ENCODE measurements at regions not wholly inside any gene's neighbourhood (a gene's known extent, or its start where the extent isn't known, plus 50 kb on each side); places are given as distances from the start of the nearest gene placed in this dataset.

GRCh38 chr11:10641912-10642697 lies 51.5 kb downstream of the IRAG1 start:
- ChIA-PET POLR2A (ENCODE audit: low non-redundant PET) (no interaction called here), CTCF (interaction anchor here (0.7 kb wide), 1 partner anchor 101 kb away, joined by 3 read pairs; no protein-coding TSS in a partner anchor)
- no peak for DNase-seq (ENCODE audit: low spot score)
- H3K27ac ChIP-seq, result no peak overlapping the region
- TF ChIP-seq CTCF (conservative IDR thresholded peaks at IDR 0.05; ENCODE audit: low read depth), result no peak

DNA sequence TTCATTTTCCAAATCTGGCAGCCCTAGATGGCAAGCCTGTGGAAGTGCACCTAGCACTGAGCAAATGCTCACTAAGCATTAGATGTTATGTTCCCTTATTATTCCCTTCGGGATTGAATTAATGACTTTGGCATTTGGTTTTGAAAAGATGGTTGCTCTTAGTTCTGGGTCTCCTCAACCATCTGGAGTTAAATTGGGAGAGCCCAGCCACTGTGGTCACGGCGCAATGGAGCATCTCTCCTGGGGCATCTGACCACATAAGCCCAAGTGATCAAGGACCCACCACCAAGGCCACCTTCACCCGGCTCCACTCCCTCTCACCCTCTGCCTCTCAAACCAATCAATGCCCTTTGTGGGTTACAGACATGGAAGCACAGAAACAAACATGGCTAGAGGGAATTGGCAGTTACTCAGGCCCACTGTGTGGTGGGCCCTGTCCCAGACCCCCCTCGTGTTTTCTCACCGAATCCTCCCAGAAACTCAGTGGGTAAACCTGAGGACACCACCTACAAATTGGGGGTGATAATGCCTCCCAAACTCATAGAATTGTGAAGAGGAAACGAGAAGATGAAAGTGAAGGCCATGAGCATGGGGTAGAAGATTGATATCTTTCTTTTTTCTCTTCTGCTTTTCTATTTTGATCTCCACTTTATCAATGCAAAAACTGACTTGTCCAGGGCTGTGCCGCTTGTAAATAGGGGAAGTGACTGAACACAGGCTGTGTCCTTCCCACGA lies 52.2 kb downstream of the IRAG1 start:
- H3K27ac ChIP-seq, result no peak overlapping the region
- no peak for TF ChIP-seq CTCF (conservative IDR thresholded peaks at IDR 0.05; ENCODE audit: low read depth)
- DNase-seq (ENCODE audit: low spot score), result no peak
- POLR2A ChIA-PET (ENCODE audit: low non-redundant PET), result no interaction called here
- CTCF ChIA-PET, result no interaction called here

DNA sequence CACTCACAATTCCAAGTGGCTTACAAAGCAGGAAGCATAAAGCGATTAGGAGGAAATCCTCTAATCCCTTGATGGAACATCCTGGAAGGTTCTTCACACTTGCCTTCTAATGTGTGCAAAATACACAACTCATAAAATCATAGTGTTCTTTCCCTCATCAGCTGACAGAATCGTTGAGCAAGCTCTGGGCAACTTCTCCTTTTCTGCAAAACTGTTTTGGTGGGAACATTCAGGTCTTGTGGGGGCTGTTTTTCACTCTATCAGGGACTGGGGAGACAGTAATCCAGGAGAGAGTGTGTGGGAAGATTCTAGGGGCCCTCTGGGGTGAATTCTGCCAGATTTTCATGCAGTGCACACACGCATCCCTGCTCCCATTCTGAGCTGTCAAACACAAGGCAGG lies 53.2 kb downstream of the IRAG1 start:
- no peak overlapping the region for H3K27ac ChIP-seq
- no peak for DNase-seq (ENCODE audit: low spot score)
- CTCF ChIA-PET, result no interaction called here
- no peak for TF ChIP-seq CTCF (conservative IDR thresholded peaks at IDR 0.05; ENCODE audit: low read depth)
- POLR2A ChIA-PET (ENCODE audit: low non-redundant PET), result no interaction called here

GRCh38 chr11:10639350-10639749 lies 54.2 kb downstream of the IRAG1 start:
- CTCF ChIA-PET, result no interaction called here
- DNase-seq (ENCODE audit: low spot score), result no peak
- POLR2A ChIA-PET (ENCODE audit: low non-redundant PET), result no interaction called here
- TF ChIP-seq CTCF (conservative IDR thresholded peaks at IDR 0.05; ENCODE audit: low read depth), result no peak
- no peak overlapping the region for H3K27ac ChIP-seq

GRCh38 chr11:10638316-10638925 lies 55.1 kb downstream of the IRAG1 start:
- CTCF ChIA-PET, result interaction anchor here (0.7 kb wide), 1 partner anchor 53 kb away, joined by 3 read pairs; no protein-coding TSS in a partner anchor
- no peak for DNase-seq (ENCODE audit: low spot score)
- POLR2A ChIA-PET (ENCODE audit: low non-redundant PET), result no interaction called here
- no peak for TF ChIP-seq CTCF (conservative IDR thresholded peaks at IDR 0.05; ENCODE audit: low read depth)
- H3K27ac ChIP-seq, result no peak overlapping the region

GRCh38 chr11:10637731-10638151 lies 55.8 kb downstream of the IRAG1 start:
- TF ChIP-seq CTCF (conservative IDR thresholded peaks at IDR 0.05; ENCODE audit: low read depth), result no peak
- ChIA-PET POLR2A (ENCODE audit: low non-redundant PET) (no interaction called here), CTCF (interaction anchor here (1.0 kb wide), 1 partner anchor 96 kb away, joined by 3 read pairs; no protein-coding TSS in a partner anchor)
- DNase-seq (ENCODE audit: low spot score), result no peak
- no peak overlapping the region for H3K27ac ChIP-seq

Measured in RWPE1 (cell line).